NCI-H2029 (cell line): ENCODE measurements at regions not wholly inside any gene's neighbourhood (a gene's known extent, or its start where the extent isn't known, plus 50 kb on each side); places are given as distances from the start of the nearest gene placed in this dataset.
"Not testable (repeated sequence)": the region's sequence is repeated elsewhere in the genome, so short reads cannot be mapped to it uniquely, and the experiment has no call there.

ENCODE experiments used
- DNase-seq: peaks from one replicate; lab custom pipeline; 2025; lab: John Stamatoyannopoulos, UW

DNA sequence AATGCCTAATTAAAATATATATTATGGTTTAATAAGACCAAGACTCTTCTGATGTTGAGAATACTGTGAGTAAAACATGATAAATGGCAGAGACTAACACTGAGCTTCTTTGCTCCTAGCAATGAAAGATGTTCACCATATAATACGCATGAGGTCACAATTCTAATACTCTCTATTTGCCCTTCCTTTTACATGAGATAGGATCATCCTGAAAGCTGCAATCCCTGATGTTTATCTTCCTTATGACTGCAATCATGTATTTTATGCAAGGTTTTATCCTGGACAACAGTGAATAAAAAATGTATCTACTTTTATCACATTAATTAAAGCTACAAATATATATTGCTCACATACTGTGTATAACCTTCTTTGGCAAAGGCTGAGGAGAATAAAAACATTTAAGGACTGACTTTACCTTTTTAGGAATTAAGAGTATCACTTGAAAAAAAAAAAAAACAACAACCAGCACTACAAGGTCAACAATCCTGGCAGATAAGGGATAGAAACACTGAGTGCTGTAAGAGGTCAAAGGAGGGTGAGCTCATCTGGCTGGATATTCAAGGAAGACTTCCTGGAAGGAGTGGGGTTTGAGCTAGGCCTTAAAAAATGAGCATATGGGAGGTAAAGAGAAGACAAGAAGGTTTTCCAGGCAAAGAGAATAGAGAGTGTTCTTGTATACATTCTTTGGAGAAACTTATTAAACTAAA lies 99.9 kb downstream of the AREG start:
- DNase-seq: peak; percentile 63

DNA sequence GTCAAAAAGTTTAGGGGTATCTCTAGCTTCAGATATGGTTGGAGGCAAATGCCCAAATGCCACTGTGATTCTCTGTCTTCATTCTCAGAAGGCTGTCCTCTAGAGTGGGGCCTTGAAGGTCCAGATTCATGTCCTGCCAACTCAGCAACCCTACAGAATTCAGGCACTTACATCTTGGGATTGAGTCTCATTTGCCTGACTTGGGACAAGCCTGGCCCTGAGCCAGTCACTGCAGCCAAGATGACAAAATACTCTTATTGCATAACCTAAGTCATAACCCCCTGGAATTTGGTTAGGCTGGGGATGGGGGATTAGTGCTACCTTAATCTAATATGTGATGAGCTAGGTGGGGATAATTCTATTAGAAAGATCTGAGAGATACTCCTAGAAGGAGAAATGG lies 100.5 kb downstream of the AREG start:
- DNase-seq: no peak

DNA sequence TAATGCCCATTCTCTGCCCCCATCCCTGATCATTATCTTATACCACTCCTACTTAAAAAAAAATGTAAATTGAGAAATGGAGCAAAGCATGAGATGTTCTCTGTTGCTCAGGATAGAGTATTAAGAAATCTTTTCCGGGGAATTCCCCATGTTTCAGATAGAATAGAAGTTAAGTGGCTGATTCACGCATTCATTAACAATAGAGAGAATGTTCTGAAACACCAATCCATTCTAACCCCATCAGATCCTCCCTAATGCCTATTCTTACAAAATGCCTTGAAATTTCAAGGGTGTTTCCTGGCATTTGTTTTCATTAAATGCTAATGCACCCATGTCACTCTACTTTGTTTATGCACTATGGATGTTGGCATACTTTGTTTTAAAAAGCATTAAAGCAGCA lies 101.1 kb downstream of the AREG start:
- DNase-seq: no peak

DNA sequence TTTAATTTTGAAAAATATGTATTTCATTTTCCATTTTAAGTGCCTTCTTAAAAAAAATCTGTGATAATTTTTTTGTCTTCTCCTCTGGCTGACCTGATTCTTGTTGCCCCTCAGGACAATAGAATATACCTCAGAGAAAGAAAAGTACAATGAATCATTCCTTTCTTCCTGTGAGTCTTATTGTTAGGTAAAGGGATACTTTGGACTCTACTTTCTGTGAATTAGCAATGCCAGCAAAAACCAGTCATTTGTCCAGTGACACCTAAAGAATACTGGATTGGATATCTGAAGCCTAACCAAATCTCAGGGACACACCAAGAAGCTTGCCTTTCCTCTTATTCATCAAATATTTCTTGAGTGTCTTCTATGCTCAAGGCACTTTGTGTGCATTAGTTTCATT lies 102.1 kb downstream of the AREG start:
- no peak for DNase-seq

DNA sequence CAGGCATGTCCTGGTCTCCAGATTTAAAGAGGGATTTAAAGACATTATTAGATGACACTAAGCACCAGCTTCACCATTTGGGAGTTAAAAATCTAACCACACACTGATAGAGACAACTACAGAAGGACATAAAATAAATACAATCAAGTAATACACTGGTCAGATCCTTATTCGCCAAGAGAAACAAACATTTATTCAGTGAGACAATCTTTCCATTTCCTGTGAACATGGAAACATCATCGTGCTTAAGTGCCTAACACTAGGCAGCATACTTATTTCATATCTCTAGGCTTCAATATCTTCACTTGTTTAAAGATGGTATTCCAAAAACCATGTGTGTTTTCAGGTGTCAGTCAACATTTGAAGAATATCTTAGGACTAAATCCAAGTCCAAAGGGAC lies 103.6 kb downstream of the AREG start:
- no peak for DNase-seq

DNA sequence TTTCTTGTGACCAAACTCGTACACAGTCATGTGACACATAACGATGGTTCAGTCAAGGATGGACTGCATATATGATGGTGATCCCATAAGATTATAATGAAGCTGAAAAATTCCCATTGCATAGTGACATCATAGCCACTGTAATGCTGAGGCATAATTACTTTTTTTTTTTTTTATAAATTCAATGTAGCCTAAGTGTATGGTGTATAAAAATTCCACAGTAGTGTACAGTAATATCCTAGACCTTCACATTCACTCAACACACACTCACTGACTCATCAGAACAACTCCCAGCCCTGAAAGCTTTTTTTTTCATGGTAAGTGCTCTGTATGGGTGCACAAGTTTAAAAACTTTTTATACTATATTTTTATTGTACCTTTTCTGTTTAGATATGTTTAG lies 105.0 kb downstream of the AREG start:
- DNase-seq: no peak

DNA sequence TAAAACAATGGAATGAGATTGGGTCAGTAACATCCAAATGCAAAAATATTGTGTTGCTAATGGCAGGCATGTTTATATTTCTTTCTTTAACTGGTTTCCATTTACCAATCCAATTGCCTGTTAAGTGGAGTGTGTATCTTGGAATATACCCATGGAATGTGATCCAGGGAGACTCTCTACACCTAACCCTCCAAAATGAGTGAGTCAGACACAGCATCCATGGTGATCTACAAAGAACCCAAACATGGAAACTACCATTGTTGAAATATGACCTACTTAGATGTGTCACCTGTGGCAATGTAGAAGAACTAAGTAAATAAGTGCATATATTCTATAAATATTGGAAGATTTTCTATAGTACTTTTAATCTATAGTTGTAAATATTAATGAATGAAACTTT lies 110.3 kb downstream of the AREG start:
- peak; percentile 85 for DNase-seq

DNA sequence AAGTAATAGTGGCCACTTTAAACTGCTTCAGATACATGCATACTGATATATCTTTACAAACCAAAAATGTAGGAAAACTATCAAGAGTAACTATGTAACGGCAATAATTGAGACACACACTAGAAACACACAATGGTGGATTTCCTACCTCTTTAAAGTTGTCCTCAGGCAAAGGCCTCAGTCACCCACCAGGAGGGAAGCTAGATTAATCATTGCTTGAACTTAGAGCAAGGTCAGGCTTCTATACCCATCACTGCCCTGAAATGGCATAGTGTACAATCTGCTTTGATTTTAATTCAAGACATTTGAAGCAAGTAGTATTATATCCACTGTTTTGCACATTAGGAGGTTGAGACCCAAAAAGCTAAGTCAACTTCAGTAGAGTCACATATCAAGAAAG lies 110.9 kb downstream of the AREG start:
- DNase-seq: no peak

DNA sequence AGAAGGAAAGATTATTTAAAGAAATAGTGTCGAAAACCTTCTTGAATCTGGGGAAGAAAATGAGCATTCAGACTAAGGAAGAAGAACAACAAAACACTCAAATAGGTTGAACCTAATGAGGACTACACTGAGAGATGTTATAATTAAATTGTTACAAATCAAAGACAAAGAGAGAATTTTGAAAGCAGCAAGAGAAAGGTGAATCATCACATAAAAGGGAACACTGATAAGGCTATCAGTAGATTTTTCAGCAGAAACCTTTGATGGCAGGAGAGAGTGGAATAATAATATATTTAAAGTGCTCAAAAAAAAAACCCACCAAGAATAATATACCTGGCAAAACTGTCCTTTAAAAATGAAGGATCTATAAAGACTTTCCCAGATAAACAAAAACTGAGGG lies 114.9 kb downstream of the AREG start:
- DNase-seq: no peak

DNA sequence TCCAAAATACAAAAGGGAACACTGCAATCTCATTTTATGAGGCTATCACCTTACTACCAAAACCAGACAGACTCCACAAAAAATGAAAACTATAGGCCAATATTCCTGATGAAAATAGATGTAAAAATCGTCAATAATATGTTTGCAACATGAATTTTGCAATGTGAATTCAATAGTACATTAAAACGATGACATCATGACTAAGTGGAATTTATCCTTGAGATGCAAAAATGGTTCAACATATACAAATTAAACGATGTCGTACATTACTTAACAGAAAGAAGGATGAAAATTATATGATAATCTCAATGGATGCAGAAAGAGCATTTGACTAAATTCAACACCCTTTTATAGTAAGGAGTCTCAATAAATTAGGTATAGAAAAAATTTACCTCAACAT lies 123.0 kb downstream of the AREG start:
- no peak for DNase-seq

DNA sequence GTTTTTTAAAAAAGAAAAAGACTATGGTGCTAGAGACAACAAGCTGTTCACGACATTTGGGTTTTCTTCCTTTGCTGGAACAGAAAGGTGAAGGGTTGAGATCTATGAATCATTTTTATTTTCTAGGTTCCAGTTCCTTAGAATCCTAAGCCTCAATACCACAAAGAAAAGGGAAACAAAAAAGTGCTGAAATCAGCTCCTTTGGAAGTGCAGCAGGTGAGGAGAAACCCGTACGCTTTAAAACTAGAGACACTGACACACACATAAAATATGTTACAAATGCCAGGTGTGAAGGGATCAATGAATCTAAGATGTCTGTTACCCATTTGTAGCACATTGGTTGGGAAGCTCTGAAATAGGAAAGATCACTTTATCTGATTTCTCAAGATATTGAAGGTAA lies 125.2 kb downstream of the AREG start:
- DNase-seq: no peak

DNA sequence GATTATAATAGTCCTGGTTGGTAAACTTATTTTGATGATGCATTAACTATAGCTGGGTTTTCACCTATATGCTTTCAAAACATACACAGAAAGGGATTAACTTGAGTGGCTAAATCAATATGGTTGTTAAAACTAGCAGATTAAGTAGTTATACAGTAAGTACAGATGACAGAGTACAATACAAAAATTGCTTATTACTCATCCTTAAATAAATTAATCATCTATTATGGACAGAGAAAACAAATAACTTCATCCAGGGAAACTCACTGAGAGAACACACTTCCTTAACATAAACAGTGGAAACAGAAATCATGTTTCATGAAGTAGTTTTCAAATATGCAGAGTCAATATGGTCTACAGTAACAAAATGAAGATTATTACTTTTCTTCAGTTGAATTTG lies 133.4 kb downstream of the AREG start:
- no peak for DNase-seq

DNA sequence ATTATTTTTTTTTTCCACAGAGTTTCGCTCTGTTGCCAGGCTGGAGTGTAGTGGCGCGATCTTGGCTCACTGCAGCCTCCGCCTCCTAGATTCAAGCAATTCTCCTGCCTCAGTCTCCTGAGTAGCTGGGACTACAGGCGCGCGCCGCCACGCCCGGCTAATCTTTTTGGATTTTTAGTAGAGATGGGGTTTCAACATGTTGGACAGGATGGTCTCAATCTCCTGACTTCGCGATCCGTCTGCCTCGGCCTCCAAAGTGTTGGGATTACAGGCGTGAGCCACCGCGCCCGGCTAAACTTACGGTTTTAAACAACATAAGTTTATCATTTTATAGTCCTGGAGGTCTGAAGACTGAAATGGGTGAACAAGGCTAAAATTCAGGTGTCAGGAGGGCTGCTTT lies 133.9 kb downstream of the AREG start:
- not testable (repeated sequence) for DNase-seq

DNA sequence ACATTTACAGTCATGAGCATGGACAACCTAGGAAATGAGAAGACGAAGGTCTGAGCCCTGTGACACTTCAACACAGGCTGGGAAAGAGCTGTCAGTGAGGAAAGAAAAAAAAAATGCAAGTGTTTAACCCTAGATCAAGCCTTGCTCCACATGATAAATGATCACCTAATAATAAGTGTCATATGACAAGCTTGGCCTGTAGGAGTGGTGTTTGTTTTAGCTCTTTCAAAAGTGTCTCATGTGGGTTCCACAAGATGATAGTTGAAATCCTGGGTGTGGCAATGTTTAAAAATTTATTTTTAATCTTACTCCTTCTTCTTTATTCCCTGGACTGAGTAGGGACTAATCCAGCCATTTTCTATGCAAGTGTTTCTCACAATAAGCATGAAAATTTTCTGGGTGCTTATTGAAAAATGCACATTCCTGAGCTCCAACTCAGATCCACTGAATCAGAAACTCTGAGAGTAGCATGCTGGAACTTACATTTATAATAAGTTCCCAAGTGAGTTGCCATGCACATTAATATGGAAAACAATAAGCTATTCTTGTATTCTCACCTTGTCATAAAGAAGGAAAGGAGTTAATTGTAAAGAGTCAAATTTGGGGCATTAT lies 138.3 kb downstream of the AREG start:
- no peak for DNase-seq

DNA sequence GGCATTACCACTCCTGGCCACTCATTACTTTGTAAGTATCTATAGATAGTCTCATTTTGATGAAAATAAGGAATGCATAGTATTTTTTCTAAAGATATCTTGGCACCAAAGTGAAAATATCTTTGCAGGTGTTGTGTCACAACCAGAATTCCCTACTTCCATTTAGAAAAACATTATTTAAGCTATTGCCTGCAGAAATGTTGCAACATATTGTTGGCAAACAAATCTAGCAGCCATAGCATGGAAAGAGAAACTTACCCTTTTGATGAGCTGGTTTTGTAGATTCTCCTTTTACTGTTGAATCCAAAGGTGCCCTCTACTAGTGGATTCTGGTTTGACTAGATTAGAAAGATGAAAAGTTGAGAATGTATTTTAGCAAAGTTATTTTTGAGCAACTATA lies 138.8 kb downstream of the AREG start:
- no peak for DNase-seq

DNA sequence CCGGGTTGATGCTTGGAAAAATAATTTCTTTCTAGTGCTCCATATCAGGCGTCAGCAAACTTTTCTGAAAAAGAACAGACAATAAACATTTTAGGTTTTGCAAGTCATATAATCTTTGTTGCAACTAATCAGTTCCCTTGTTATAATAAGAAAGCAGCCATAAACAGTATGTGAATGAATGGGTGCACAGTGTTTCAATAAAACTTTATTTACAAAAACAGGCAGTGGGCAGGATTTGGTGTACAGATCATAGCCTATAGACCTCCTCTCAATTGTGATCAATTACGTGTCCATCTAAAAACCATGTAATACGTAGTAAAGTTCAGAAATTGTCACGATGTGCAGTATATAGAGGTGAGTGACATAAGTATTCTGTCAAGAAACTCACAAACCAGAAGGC lies 143.4 kb downstream of the AREG start:
- DNase-seq: no peak

DNA sequence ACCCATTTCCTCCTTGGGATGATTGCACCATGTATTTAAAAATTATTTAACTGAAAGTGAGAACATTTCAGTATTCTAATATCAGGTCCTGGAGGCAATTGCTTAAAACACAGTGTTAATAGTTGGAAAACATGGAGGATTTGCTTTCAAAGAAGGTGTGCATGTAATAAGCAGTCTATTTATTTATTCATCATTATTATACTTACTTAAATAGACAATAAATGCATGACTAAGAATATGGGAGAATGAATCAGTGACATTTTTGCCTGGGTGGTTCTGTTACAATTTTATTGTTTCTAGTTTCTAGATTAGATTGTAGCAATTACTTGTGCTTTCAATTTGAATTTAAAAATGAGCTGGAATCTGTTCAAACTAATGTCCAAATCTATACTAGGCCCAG lies 145.5 kb downstream of the AREG start:
- DNase-seq: no peak

DNA sequence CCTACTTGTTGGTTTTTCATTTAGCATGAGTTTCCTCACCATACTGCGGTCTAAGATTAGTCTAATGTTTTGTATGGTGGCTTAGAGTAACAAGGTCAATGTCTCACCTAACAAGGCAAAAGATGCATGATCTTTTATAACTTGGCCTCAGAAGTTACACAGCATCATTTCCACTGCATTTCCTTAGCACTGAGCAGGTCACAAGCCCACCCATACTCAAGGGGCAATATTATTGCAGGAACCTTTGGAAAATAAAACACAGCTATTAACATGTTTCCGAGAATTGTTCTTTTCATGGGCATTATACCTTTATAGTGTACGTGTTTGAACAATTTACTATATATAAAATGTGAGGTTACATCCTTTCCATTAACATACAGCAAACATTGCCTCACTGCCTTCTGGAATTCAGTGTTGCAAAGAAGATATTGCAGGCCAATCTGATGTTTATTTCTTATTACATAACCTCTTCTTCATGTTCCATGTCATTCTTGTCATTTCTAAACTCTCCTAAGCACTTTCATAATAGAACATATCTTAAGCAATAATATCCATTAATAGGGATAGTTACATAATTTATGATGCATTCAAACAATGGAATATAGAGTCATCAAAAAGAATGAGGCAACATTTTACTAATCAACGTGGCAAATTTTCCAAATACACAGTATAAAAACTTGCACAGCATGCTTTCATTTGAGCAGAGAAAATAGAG lies 153.8 kb downstream of the AREG start:
- no peak for DNase-seq

DNA sequence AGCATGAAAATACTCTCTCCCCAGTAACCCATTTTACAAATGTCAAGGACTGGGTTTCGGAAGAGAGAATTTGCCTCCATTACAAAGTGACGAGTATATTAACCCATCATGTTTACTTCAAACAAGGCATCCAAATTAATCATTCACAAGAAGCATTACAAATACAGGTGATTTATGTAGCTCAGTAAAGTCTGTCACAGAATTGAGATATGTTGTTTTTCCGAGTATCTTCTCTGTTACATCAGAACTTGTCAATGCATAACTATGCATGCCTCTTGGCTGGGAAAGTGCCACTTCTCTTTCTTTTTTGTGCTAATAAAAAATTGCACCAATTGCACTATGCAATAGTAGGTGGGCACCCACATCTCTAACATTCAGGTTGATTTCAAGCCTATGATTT lies 158.2 kb downstream of the AREG start:
- DNase-seq: no peak

DNA sequence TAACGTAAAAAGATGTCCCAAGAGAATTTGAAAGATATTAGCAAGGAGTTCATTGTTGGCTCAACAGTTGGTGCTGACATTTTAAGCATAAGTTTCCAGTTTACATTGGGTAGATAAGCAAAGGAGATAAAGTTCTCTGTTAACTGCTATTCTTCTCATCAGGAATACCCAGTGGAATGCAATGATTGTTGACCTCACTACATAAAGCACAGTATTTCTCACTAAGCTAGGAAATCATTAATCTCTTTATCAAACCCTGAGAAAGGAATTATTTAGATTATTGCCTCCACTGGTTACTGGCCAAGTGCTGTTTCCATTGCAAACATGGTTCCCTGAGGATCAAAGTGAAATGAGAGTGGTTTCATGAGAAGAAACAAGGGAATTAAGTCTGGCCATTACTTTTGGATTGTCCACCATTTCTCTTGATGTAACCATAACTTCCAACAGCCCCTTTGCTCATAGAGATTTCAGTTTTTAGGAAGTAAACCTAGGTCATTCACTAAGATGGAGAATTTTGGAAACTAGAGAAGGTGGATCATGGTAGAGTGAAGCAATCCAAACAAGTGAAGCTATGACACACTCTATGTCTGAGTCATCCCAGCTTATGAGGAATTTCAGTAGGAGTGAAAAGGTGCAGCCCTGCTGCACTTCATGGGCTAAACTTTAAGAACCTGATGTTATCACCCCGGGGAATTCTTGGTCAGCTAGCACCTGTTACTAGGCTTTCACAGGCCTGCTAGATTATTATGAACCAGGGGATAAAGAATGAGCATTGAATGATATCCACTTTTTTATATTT lies 163.4 kb downstream of the AREG start:
- no peak for DNase-seq

DNA sequence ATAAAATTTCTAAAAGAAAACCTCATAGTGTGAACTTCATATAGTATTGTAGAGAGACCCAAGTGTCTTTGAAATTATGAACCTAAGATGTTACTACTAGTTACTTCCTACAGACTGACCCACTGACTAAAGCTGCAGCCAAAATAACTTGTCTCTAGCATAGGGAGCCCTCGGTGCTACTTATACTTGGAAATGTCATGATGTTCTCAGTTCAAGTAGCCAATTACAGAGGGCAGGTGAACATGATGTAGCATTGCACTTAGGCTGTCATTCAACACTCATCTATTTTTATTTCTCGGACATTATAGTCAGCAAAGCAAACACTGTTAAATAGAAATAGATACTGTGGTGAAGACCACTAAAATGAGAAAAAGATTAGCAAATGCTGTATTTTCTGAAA lies 165.6 kb downstream of the AREG start:
- DNase-seq: no peak

DNA sequence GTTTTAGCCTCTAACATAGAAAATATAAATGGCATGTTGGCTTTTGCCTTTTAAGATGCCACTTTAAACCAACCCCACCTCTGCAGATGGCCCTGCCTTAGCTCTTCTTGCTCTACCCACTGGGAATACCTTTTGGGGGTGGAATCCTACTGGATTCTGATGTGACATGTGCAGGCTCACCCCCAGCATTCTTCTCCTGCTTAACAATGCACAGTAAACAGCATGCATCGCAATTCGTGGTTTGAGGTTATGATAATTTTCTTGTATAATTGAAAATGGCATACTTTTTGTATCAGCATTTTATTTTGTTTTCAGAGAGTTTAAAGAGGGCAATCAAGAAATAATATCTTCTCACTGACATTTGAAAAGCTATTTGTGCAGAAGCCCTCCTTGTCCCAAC lies 167.9 kb downstream of the AREG start:
- no peak for DNase-seq

DNA sequence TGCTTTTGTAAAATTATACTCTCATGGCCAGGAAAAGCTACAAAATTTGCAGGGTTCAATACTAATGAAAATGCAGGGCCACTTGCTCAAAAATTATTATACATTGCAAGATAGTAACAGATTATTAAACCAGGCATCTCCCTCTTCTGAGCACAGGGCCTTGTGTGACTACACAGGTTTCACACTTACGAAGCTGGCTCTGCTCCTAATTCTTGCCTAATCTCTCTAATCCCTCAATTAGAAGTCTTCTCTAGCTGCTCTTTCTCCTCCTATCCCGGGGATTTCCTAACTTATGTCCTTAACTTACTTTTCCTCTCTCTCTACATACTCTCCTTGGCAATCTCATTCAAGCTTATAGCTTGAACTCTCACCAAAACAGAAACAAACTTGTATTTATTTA lies 168.3 kb downstream of the AREG start:
- DNase-seq: no peak
